VCaP (cell line): ENCODE measurements at regions not wholly inside any gene's neighbourhood (a gene's known extent, or its start where the extent isn't known, plus 50 kb on each side); places are given as distances from the start of the nearest gene placed in this dataset.

Experiments
- H3K27ac ChIP-seq: fragments of 450-650 bp; 2 replicates; pipeline ENCODE4 v1.5.1; 2017
- CTCF ChIP-seq: fragments of 450-650 bp; conservative IDR thresholded peaks from 2 replicates; pipeline ENCODE4 v1.5.1; 2017; ENCODE audit warnings: mild to moderate bottlenecking, moderate library complexity

GRCh38 chr3:127373441-127374085, 85.7 kb upstream of the PRR20G start:
- no peak for TF ChIP-seq CTCF
- H3K27ac ChIP-seq = no peak overlapping the region

- no peak for TF ChIP-seq CTCF
- no peak overlapping the region for H3K27ac ChIP-seq
Measured at GRCh38 chr3:127371846-127372245, 84.0 kb upstream of the PRR20G start.

DNA sequence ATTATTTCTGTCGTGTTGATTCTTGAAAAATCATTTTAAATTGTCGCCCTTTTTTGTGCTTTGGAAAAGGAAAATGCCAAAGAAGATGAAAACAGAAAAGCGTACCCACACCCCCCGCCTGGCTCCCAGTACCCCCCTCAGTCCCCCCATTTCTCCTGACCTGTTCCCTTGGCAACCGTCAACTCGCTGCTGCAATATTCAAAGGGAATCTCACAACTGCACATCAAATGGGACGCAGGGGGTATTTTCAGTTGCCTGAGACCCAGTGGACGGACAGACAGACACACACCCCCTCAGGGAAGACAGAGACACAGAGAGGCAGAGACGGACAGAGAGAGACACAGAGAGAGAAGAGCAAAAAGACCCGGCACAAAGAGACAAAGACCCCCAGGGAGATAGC, 83.5 kb upstream of the PRR20G start:
- TF ChIP-seq CTCF = no peak
- no peak overlapping the region for H3K27ac ChIP-seq

DNA sequence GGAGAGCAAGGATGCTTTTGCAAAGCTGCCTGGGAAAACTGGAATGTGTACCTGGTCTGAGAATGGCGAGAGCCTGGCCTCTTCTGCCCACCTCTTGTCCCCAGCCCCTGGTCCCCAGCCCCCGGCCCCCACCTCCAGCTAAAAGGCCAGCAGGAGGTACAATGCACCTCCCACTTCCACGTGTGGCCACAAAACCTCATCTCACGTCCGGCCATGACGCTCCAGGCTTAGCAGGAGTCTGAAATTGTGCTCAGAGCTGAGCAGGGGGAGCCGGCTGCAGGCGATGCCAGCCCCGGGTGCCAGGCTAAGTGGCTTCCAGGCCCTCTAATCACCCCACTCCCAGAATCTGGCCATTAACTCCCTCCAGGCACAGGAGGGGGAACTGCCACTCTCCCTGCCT, 83.1 kb upstream of the PRR20G start:
- TF ChIP-seq CTCF = no peak
- H3K27ac ChIP-seq = no peak overlapping the region

DNA sequence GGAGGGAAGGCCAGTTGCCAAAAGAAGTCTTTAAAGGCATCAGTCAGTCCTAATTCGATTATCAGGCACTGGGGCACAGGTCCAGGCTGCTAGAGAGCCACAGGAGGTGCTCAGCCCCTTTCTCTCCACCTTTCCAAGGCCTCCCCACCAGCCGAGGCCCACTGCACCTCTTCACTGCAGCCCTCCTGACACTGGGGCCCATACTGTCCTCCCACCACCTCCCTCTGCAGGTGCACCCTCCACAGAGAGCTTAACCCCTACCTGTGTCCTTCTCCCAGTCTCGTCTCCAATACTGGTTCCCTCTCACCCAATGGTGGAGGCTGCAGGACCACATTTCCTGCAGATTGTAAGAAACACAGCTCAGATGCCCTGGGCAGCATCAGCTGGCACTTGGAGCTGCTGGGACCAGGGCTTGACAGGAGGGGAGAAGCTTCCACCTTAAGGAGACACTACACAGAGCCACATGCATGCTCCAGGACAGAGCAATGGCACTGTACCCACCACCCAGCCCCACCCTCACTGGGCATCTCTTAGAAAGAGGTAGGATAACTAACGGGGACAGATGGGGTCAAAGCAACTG, 81.6 kb upstream of the PRR20G start:
- H3K27ac ChIP-seq = no peak overlapping the region
- TF ChIP-seq CTCF = no peak

DNA sequence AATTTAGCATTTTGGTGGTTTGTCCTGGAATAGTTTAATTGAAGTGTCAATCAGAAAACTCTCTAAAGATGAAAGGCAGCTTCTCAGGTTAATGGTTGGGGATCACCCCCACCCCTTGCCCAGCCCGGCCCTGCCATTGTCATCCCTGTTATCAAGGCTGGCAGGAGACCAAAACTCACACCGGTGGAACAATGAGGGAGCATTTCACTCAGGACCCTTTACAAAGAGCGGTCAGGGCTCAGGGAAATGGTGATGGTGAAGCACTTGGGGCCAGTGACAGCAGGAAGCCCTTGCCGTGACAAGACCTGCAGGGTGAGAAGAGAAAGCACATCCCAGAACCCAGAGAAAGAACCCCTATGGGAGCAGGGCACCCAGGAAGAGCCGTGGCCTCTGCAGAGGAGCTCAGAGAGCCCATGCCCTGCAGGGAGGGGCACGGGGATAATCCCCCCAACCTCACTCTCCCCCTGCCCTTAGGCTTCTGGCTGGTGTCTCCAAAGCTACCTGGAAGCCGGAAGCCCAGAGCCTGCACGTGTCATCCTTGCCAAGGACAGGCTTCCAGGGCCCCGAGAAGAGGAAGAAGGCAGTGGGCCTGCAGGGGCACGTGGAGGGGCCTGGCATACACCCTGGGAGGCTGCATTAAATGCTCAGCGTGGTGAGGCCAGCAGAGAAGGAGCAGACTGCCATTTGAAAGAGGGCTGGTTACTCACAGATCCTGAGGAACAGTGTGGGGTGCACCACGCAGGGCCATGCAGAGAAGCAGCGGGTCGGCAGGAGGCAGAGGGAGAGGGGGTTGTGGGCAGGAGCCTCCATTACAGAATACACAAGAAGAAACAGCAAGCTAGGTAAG, 80.6 kb upstream of the PRR20G start:
- H3K27ac ChIP-seq = no peak overlapping the region
- no peak for TF ChIP-seq CTCF

DNA sequence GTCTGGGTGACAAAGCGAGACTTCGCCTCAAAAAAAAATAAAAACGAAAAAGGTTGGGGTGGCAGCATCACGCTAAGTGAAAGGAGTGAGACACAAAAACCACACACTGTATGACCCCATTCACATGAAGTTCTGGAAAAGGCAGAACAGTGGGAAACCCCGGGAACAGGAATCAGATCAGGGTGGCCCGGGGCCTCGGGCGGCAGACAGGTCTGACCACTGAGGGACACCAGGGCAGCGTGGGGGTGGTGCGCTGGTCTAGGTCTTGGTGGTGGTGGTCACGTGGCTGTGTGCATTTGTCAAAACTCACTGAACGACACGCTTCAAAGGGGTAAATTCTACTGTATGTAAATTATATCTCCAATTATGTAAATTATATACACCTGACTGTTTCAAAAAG, 79.7 kb upstream of the PRR20G start:
- H3K27ac ChIP-seq = no peak overlapping the region
- TF ChIP-seq CTCF = no peak
